DOHH2 (cell line): ENCODE measurements at regions not wholly inside any gene's neighbourhood (a gene's known extent, or its start where the extent isn't known, plus 50 kb on each side); places are given as distances from the start of the nearest gene placed in this dataset.

Experiments
- H3F3A ChIP-seq: fragments of 200-600 bp; sonication (generic), shearing (Covaris generic); 2 replicates; pipeline ENCODE4 v1.6.0; 2016; ENCODE audit warnings: antibody characterized with exemption, mild to moderate bottlenecking; ENCODE audit not compliant: control insufficient read depth, insufficient read depth
- H3K27ac ChIP-seq: fragments of 200-600 bp; sonication (generic); 2 replicates; pipeline ENCODE4 v1.5.1; 2014; ENCODE audit warnings: low read depth, mild to moderate bottlenecking, low read length, moderate library complexity
- H3K27me3 ChIP-seq: fragments of 200-600 bp; sonication (generic); 2 replicates; pipeline ENCODE4 v1.6.1; 2014; ENCODE audit warnings: mild to moderate bottlenecking, low read length, mixed read lengths; ENCODE audit not compliant: control insufficient read depth
- H3K36me3 ChIP-seq: fragments of 200-600 bp; sonication (generic); 2 replicates; pipeline ENCODE4 v1.6.1; 2014; ENCODE audit warnings: mild to moderate bottlenecking, low read length, moderate library complexity, mixed read lengths; ENCODE audit not compliant: control insufficient read depth
- H3K4me1 ChIP-seq: fragments of 200-600 bp; sonication (generic); 2 replicates; pipeline ENCODE4 v1.6.1; 2014; ENCODE audit warnings: mild to moderate bottlenecking, low read length, mixed read lengths; ENCODE audit not compliant: control insufficient read depth
- H3K4me2 ChIP-seq: fragments of 200-600 bp; sonication (generic); 2 replicates; pipeline ENCODE4 v1.6.0; 2014; ENCODE audit warnings: mild to moderate bottlenecking, low read length, moderate library complexity
- H3K4me3 ChIP-seq: fragments of 200-600 bp; sonication (generic); 2 replicates; pipeline ENCODE4 v1.5.1; 2014; ENCODE audit warnings: mild to moderate bottlenecking, low read length, mixed read lengths
- H3K79me2 ChIP-seq: fragments of 200-600 bp; sonication (generic); 2 replicates; pipeline ENCODE4 v1.6.1; 2014; ENCODE audit warnings: mild to moderate bottlenecking, low read length, mixed read lengths; ENCODE audit not compliant: control insufficient read depth
- H3K9me2 ChIP-seq: fragments of 200-600 bp; sonication (generic); replicated peaks from 2 replicates; pipeline ENCODE4 v1.6.1; 2014; ENCODE audit warnings: mild to moderate bottlenecking, low read length, mixed read lengths; ENCODE audit not compliant: control insufficient read depth
- H3K9me3 ChIP-seq: fragments of 200-600 bp; sonication (generic); 2 replicates; pipeline ENCODE4 v1.6.1; 2014; ENCODE audit warnings: antibody characterized with exemption, low read length, mixed read lengths; ENCODE audit not compliant: control insufficient read depth, insufficient read depth
- H4K20me1 ChIP-seq: fragments of 200-600 bp; sonication (generic); 2 replicates; pipeline ENCODE4 v1.6.0; 2014; ENCODE audit warnings: low read depth, mild to moderate bottlenecking, antibody characterized with exemption, low read length, moderate library complexity; ENCODE audit not compliant: control insufficient read depth, insufficient read depth
- CTCF ChIP-seq: fragments of 200-600 bp; sonication (generic); IDR thresholded peaks from one replicate; pipeline ENCODE4 v1.5.1; 2014; ENCODE audit warnings: antibody characterized with exemption, mild to moderate bottlenecking, low read depth, low read length; ENCODE audit not compliant: poor library complexity, severe bottlenecking
- EZH2phosphoT487 ChIP-seq: fragments of 200-600 bp; sonication (generic); IDR thresholded peaks from 2 replicates; pipeline ENCODE4 v1.6.1; 2017; ENCODE audit warnings: borderline replicate concordance, mild to moderate bottlenecking, antibody characterized with exemption, low read length, moderate library complexity, mixed read lengths

DNA sequence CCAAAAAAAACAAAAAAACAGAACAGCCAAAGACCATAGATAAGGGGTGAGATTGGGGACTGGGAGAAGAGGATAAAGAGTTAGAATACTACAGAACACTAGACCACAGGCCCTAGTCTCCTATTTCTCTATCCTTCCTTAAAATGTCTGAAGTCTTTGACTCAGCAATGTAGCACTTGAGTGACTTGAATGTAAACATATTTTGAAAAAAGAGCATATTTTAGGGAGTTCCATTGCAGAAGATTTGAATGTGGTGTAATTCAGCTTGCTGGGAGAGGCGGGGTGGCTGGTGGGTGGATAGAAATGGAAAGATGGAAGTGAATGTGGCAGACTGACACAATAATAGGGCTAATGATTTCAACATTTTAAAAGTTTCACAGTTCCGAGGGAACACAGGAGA is 144.9 kb downstream of the CHIC2 start:
- Histone ChIP-seq H3K9me2 (no peaks in the 10 kb centered on the region), H3K9me3 (no peaks in the 10 kb centered on the region), H3K4me3 (no peak overlapping the region), H3K27me3 (no peaks in the 10 kb centered on the region; the same call in none of the 2 replicates), H3K4me1 (no peaks in the 10 kb centered on the region), H3K27ac (no peak overlapping the region), H3F3A (no peaks in the 10 kb centered on the region), H3K36me3 (no peaks in the 10 kb centered on the region), H3K79me2 (no peaks in the 10 kb centered on the region), H3K4me2 (no peak overlapping the region), H4K20me1 (no peaks in the 10 kb centered on the region)
- TF ChIP-seq CTCF (no peak), EZH2phosphoT487 (no peak)

- no peaks in the 10 kb centered on the region for H3K9me2 ChIP-seq
- H3K27me3 ChIP-seq = no peaks in the 10 kb centered on the region; the same call in none of the 2 replicates
- no peaks in the 10 kb centered on the region for H4K20me1 ChIP-seq
- no peaks in the 10 kb centered on the region for H3K9me3 ChIP-seq
- no peaks in the 10 kb centered on the region for H3K79me2 ChIP-seq
- TF ChIP-seq EZH2phosphoT487 = no peak
- TF ChIP-seq CTCF = no peak
- H3F3A ChIP-seq = no peaks in the 10 kb centered on the region
- no peak overlapping the region for H3K4me2 ChIP-seq
- no peaks in the 10 kb centered on the region for H3K4me1 ChIP-seq
- H3K36me3 ChIP-seq = no peaks in the 10 kb centered on the region
- H3K27ac ChIP-seq = no peak overlapping the region
- H3K4me3 ChIP-seq = no peak overlapping the region
Observed at GRCh38 chr4:53917729-53918128, 146.7 kb downstream of the CHIC2 start.

GRCh38 chr4:53916431-53916889 is 147.9 kb downstream of the CHIC2 start:
- H3K4me2 ChIP-seq = no peak overlapping the region

More at GRCh38 chr4:53916431-53916889, 147.9 kb downstream of the CHIC2 start:
- H3F3A ChIP-seq = no peaks in the 10 kb centered on the region
- H3K27ac ChIP-seq = no peak overlapping the region
- H3K79me2 ChIP-seq = no peaks in the 10 kb centered on the region
- no peaks in the 10 kb centered on the region for H3K4me1 ChIP-seq
- H3K4me3 ChIP-seq = no peak overlapping the region
- no peaks in the 10 kb centered on the region for H3K9me3 ChIP-seq
- H3K36me3 ChIP-seq = no peaks in the 10 kb centered on the region
- no peaks in the 10 kb centered on the region for H3K9me2 ChIP-seq
- H4K20me1 ChIP-seq = no peaks in the 10 kb centered on the region
- no peak for TF ChIP-seq CTCF
- no peak for TF ChIP-seq EZH2phosphoT487
- H3K27me3 ChIP-seq = no peaks in the 10 kb centered on the region; the same call in none of the 2 replicates
